ENCODE measurements at regions not wholly inside any gene's neighbourhood (a gene's known extent, or its start where the extent isn't known, plus 50 kb on each side); places are given as distances from the start of the nearest gene placed in this dataset.

DNA sequence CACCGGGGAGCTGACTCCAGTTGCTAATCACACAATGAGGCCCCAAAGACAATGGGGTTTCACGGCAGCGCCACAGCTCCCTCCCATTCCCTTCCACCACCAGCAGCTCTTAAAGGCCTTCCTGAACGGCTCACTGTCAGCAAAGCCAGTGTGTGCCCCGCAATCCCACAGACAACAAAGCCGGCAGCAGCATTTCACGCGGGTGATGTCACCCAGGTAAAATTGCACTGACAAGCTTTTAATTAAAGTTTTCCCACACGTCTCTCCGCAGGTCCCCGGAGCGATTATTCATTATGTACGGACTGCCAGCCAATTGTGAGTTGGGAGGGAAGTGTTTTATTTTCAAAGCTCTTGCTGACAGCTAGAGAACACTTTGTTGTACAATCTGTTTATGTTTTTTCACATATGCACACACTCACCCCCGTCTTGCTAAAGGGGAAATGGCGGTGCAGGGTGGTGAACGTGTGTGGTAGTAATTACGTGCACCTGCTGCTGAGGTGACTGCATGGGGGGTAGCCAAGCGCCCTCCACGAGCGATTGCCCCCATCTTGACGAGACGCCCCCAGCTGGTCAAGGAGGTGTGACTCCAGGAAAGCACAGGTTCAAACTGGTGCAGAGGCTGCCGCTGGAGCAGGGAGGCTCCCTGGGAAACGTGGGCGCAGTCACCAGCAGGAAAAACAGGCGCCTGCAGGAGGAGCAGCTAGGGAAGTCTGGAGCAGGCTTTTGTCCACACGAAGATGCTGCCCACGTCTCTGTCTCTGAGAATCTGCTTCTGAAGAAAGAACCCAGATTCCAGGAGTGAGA, 65.0 kb downstream of the IRX2 start:
- ChIA-PET CTCF (no interaction called here), POLR2A (no interaction called here)
- TF ChIP-seq, protein P1, sequence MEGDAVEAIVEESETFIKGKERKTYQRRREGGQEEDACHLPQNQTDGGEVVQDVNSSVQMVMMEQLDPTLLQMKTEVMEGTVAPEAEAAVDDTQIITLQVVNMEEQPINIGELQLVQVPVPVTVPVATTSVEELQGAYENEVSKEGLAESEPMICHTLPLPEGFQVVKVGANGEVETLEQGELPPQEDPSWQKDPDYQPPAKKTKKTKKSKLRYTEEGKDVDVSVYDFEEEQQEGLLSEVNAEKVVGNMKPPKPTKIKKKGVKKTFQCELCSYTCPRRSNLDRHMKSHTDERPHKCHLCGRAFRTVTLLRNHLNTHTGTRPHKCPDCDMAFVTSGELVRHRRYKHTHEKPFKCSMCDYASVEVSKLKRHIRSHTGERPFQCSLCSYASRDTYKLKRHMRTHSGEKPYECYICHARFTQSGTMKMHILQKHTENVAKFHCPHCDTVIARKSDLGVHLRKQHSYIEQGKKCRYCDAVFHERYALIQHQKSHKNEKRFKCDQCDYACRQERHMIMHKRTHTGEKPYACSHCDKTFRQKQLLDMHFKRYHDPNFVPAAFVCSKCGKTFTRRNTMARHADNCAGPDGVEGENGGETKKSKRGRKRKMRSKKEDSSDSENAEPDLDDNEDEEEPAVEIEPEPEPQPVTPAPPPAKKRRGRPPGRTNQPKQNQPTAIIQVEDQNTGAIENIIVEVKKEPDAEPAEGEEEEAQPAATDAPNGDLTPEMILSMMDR (IDR thresholded peaks at IDR 0.05; ENCODE audit: control extremely low read depth, extremely low read depth, low read depth, missing control alignments): no peak
- no peak for DNase-seq (ENCODE audit: extremely low spot score)

DNA sequence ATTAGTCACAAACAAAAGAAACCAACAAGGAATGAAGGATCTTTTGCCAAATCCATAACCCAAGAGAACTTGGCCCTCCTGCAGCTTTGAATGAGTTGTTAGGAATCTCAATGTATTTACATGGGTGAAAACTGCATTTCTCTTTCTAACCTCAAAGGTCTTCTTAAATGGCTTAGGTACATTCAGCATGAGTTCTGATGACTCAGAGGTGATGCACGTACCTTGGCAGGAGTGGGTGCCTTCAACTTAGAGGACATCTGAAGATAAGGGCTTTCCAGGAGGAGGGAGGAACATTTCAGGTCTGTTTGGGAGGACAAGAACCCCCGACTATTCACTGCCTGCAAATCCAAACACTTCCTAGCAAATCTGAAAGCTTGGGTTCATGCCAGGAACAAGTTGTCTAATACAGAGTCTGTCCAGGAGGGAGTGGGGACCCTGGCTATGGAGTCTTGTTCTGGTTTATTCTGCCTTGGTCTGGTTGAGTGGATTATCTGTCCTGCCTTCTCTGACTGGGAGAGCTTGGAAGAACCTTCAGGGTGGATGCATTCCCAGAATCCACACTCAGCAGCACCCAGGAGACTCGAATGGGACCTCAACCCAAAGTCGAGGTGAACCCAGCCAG, 65.7 kb downstream of the IRX2 start:
- POLR2A ChIA-PET: no interaction called here
- CTCF ChIA-PET: no interaction called here
- TF ChIP-seq, protein P1 (IDR thresholded peaks at IDR 0.05; ENCODE audit: control extremely low read depth, extremely low read depth, low read depth, missing control alignments): no peak
- no peak for DNase-seq (ENCODE audit: extremely low spot score)

DNA sequence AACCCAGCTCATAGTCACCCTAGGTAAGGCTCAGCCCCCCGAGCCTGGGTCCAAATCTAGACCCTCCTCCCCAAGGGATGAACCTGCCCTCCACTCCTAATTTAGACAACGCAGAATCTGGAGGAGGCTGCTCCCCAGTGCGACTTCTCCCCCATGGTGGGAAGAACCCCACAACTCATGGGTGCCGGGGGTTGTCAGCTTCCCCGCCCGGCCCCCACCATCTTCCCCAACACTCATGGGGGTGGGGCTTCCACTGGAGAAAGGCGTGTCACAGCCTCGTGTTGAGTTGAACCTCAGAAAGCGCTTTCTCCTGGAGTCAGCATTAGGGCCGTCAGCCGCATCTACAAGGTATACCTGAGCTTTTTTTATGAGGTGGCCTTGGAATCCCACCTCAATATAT, 66.9 kb downstream of the IRX2 start:
- POLR2A ChIA-PET: no interaction called here
- TF ChIP-seq, protein P1 (IDR thresholded peaks at IDR 0.05; ENCODE audit: control extremely low read depth, extremely low read depth, low read depth, missing control alignments): no peak
- CTCF ChIA-PET: no interaction called here

DNA sequence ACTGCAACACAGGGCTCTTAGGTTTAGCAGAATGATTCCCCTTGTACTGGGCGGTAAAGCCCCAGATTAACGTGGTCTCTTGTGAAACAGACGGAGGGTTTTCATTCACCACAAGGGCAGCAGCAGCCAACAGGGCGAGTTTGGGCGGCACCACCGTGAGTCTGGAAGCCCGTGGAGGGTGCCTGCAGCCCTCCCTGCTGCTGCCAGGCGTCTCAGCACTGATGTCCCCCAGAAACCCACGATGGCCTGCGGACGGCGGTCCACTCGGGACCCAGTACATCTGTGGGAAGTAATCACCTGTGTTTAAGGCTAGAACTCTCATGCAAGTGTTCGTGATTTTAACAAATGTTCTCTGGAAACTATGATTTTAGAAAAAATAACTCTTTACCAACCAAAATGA, 67.8 kb downstream of the IRX2 start:
- no peak for DNase-seq (ENCODE audit: extremely low spot score)
- CTCF ChIA-PET: no interaction called here
- POLR2A ChIA-PET: no interaction called here
- TF ChIP-seq, protein P1 (IDR thresholded peaks at IDR 0.05; ENCODE audit: control extremely low read depth, extremely low read depth, low read depth, missing control alignments): no peak

More for the DNA sequence above, 66.9 kb downstream of the IRX2 start:
- DNase-seq (ENCODE audit: extremely low spot score): no peak

DNA sequence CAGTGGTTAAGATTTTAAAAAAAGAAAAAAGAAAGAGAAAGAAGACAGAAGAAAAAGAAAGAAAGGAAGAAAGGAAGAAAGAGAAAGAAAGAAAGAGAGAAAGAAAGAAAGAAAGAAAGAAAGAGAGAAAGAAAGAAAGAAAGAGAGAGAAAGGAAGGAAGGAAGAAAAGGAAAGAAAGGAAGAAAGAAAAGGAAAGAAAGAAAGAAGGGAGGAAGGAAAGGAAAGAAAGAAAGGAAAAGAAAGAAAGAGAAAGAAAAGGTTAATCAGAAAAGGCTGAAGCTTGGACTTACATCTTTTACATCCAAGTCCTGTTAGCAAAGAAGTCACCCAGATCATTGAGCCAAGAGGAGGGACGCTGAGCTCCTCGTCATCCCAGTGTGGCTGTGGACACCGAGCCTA, 70.0 kb downstream of the IRX2 start:
- TF ChIP-seq, protein P1 (IDR thresholded peaks at IDR 0.05; ENCODE audit: control extremely low read depth, extremely low read depth, low read depth, missing control alignments): no peak
- POLR2A ChIA-PET: no interaction called here
- no peak for DNase-seq (ENCODE audit: extremely low spot score)
- CTCF ChIA-PET: no interaction called here

DNA sequence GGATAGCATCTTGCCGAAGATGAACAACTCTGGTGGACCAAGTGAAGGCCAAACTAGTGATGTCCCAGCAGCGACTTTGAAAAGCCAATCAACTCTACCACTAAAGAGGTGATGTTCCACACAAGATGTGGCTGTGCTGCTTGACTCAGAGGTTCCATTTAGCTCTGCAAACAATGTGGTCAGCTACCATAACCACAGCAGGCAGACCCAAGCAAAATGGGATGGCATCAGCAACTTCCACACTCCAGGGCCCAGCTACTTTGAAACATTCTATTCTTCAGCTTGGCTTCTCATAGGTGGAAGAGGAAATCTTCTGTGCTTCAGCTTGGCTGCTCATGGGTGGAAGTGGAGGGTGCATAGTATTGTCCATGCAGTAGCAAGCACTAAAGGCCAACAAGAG, 70.5 kb downstream of the IRX2 start:
- POLR2A ChIA-PET: no interaction called here
- CTCF ChIA-PET: no interaction called here
- no peak for DNase-seq (ENCODE audit: extremely low spot score)
- TF ChIP-seq, protein P1 (IDR thresholded peaks at IDR 0.05; ENCODE audit: control extremely low read depth, extremely low read depth, low read depth, missing control alignments): no peak
